SKM-1 (cell line): ENCODE measurements at regions not wholly inside any gene's neighbourhood (a gene's known extent, or its start where the extent isn't known, plus 50 kb on each side); places are given as distances from the start of the nearest gene placed in this dataset.
A peak's percentile ranks its signal among the peaks of the same experiment; 100 is the strongest.

ENCODE experiments used
- DNase-seq: peaks from one replicate; lab custom pipeline; 2025; ENCODE audit not compliant: unreplicated experiment; lab: John Stamatoyannopoulos, UW

DNA sequence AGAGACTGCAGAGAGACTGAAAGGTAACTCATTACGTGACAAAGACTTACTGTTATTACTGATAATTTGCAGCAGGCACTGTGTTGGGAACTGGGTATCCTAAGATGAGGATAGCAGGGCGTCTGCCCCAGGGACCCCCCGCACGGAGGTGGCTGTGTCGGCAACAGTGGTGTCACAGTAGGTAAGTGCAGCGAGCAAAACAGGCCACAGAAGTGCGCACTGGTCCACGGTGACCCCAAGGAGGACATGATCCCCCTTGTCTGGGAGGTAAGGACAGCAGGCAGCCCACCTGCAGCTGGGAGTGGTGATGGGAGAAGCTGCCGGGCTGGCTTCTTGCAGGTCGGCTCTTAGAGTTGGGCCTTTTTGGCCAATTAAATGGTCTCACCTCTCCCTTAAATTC, 82.9 kb downstream of the FAM43A start:
- no peak for DNase-seq

DNA sequence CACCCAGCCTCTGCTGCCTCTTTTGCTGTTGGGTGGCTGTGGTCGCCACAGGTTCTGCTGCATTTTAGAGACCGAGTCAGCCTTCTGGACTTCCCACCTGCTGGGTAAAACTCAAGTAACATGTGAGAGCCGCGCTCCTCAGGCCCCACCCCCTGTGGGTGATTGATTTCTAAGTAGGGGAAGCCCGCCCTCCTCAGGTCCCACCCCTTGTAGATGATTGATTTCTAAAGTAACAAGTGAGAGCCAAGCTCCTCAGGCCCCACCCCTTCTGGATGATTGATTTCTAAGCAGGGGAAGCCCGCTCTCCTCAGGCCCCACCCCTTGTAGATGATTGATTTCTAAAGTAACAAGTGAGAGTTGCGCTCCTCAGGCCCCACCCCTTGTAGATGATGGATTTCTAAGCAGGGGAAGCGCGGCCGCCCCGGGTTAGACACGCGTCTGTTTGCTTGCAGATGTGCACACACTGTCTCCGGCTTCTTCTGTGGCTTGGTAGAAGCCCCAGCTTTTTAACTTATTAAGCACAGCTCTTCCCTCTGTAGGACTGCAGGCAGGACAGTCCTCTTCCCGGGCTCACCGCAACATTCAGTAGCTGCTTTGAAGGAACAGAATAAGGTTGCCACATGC, 83.4 kb downstream of the FAM43A start:
- DNase-seq = peak; percentile 98

- no peak for DNase-seq
These were observed 86.7 kb downstream of the FAM43A start for GRCh38 chr3:194772241-194773000.

DNA sequence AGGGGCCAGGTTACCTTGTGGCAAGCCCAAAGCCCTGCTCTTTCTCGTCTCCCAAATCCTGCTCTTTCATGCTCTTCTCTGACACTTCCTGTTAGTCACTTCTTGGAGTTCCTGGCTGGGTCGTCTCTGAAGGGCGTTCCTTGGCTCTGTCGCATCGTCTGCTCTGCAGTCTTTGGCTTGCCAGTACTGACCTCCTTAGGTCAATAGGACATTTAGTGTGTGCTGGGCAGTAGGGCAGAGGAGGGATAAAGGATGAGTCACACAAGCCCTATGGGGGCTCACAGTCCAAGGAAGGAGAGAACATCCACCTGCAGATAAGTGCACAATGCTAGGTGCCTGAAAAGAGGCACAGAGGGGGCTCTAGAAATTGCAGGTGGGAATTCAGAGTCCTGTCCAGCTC, 87.5 kb downstream of the FAM43A start:
- no peak for DNase-seq

DNA sequence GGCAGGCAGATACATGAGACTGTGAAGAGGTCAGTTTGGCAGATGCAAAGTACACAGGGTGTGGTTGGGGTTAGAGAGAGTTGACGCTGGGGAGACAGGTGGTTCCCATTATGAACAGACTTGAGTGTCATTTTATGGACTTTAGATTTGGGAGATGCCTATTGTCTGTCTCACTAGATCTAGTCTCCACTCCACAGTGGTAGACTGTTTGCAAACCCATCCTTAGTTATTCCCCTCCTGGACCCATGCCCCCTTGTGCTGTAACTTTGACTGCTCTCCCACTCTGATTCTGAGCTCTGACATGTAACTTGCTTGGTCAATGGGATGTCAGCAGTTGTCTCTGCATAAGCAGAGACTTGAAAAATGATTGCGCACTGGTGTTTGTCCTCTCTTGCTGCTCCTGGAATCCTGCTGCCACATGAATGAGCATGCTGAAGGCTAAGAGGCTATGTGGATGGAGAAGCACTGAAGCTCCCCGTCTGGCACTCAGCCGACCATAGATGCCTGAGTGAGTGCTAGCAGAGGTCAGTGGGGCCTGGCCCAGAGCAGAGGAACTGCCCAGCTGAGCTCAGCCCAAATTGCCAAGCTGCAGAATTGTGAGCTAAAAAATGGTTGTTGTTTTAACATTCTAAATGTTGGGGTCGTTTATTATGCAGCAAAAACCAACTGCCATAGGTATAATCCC, 88.2 kb downstream of the FAM43A start:
- no peak for DNase-seq

- DNase-seq = no peak
These were observed 89.6 kb downstream of the FAM43A start for GRCh38 chr3:194775266-194775665.

DNA sequence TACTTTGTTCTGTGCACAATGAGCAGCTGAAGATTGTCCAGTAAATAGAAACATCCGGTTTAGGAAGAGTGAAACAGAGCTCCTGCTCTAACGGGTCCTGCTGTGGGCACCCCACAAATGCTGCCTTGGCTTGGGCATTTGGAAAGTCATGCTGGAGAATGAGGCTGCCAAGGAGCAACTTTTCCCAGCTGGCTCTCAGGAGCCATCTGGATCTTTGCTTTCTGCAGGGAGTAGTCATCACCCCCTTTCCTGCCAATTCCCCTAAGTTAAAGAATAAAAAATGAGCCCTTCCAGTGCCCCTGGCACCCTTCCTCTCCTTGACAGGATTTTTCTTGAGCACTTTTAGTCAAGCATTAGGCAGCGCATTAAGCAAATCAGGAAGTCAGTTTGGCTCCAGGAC, 90.0 kb downstream of the FAM43A start:
- no peak for DNase-seq

DNA sequence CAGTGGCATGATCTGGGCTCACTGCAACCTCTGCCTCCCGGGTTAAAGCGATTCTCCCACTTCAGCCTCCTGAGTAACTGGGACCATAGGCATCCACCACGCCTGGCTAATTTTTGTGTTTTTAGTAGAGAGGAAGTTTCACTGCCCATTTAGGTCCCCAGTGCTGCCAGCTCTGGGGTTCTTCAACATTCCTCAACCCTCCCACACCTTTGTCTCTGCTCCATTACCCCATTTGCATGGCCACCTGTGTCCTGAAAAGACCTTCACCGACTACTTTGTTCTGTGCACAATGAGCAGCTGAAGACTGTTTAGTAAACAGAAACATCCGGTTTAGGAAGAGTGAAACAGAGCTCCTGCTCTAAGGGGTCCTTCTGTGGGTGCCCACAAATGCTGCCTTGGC, 92.0 kb downstream of the FAM43A start:
- DNase-seq = no peak

- DNase-seq = no peak
These were observed 94.1 kb downstream of the FAM43A start for GRCh38 chr3:194779729-194780224.

DNA sequence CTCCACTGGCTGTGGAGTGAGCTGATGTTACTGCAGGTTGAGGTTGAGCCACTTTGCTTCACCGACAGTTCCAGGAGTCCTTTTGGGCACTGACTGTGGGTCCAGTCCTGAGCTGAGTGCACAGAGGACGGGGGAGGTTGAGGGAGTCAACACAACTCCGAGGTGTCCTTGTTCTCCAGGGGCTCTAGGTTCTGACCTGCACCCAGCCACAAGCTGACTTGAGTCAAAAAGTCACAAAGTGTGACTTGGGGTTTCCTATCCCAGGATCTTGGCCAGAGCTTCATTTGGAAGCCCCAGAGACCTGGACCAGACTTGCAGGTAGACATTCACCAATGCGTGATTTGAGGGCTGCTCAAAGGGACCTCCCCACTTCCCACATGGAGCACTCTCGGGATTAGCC, 95.0 kb downstream of the FAM43A start:
- DNase-seq = no peak

DNA sequence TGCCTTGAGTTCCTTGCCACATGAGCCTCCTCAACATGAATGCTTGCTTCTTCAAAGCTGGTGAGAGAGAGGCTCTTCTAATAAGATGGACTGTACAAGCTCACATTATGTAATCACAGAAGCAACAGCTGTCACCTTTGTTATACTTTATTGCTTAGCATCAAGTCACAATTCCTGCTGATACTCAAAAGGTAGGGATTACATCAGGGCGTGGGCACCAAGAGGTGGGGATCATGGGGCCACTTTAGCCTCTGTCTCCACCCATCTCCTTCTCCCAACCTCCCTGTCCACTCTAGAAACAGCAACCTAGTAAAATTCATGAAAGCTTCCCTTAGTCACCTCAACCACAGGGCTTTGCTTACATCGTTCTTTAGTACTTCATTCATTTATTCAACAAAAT, 95.9 kb downstream of the FAM43A start:
- DNase-seq = no peak

- no peak for DNase-seq
These were observed 97.2 kb downstream of the FAM43A start for GRCh38 chr3:194782698-194783404.

- no peak for DNase-seq
These were observed 98.7 kb downstream of the FAM43A start for GRCh38 chr3:194784361-194784760.

- DNase-seq = no peak
These were observed 99.6 kb downstream of the FAM43A start for GRCh38 chr3:194785315-194785714.

DNA sequence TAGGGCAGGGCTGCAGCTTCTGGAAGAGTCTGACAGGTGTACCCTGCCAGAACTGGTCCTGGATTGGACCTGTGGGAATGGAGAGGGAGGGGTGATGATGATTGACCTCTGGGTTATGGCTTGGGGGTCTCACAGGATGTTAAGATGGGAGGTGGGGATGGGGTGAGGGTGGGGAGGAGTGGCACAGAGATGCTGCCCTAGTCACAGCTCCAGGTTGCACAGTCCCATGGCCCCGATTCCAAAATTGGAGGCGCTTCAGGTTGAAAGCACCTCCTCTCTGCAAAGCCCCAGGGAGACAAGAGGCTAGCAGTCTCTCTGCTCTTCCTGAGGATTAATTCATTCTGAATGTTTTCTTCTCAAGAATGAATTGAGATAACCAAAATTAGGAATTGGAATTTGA, 101.4 kb downstream of the FAM43A start:
- no peak for DNase-seq

DNA sequence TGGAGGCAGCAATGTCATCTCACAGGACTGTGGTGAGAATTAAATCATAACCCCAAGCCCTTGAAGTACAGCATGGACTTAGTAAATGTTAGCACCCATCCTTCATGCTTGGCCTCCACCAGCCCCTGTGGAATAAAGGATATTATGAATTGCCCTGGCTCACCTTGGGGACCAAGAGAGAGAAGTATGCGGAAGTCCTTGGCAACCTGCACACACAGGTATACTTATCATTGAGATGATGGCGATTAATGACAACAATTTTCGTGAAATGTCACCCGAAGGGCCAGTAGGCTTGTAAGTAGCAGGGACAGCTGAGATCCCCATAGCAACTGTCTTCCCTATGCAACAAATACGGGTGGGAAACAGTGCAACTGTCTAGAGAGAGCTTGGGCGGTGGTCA, 102.0 kb downstream of the FAM43A start:
- DNase-seq = no peak

DNA sequence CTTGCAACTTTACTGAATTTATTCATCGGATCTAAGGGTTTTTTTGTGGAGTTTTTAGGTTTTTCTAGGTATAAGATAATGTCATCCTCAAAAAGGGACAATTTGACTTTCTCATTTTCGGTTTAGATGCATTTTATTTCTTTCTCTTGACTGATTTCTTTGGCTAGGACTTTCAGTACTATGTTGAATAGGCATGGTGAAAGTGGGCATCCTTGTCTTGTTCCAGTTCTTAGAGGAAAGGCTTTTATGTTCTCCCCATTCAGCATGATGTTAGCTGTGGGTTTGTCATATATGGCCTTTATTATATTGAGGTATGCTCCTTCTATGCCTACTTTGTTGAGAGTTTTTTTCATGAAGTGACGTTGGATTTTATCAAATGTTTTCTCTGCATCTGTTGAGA, 106.7 kb downstream of the FAM43A start:
- no peak for DNase-seq

- no peak for DNase-seq
These were observed 112.0 kb downstream of the FAM43A start for GRCh38 chr3:194797555-194798250.

- DNase-seq = no peak
These were observed 112.8 kb downstream of the FAM43A start for GRCh38 chr3:194798486-194798885.

DNA sequence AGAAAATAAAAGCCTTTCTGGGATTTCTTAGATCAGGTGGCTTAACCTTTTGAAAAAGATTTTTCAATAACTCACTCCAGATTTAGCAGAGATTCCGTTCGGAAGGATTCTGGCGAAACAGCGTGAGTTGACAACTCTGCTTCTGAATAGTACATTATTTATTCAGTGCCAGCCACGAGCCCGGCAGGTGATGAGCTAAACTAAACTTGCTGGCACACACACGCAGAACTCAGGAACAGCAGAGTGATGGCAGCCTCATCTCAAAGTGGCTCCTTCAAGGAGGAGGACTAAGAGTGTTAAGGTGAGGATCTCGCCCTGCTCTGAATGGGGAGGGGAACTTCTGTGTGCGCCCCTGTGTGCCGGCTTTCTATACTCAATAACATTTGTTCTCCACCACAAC, 114.3 kb downstream of the FAM43A start:
- no peak for DNase-seq
